ENCODE measurements at regions not wholly inside any gene's neighbourhood (a gene's known extent, or its start where the extent isn't known, plus 50 kb on each side); places are given as distances from the start of the nearest gene placed in this dataset.

DNA sequence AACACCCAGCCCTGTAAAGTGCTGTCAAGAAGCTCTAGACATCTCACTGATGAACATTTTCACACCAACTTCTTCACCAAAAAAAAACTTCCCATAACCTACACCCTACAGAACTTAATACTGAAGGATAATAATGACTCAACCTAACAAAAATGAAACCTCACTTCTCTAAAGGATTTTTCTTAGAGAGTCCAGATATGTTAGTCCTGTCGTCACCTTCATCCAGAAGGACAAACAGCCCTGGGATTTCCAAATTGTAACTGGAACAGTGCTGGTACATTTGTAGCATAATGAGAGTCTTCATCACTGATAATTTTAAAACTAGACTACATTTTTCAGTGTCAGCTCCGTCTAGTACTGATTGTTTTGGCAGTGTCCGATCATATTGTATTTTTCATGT, 528.6 kb upstream of the CELF2 start:
- DNase-seq (ENCODE audit: low read depth in 1 of 2, low spot score in 1 of 2) = no peak
- Histone ChIP-seq H3K27me3 (ENCODE audit: insufficient read depth, poor library complexity, severe bottlenecking) (no peaks in the 10 kb centered on the region), H3K4me3 (replicated peaks; ENCODE audit: insufficient read depth, low read length) (no peak overlapping the region), H3K27ac (replicated peaks) (no peak overlapping the region)
- TF ChIP-seq CTCF (IDR thresholded peaks at IDR 0.05; ENCODE audit: insufficient read depth, low read length) (no peak), SPI1 (IDR thresholded peaks at IDR 0.05; ENCODE audit: borderline replicate concordance, low read depth) (no peak), GABPA (IDR thresholded peaks at IDR 0.05; ENCODE audit: low read depth) (no peak), POLR2AphosphoS5 (IDR thresholded peaks at IDR 0.05; ENCODE audit: low read depth) (no peak)
- TF ChIP-seq, protein P1, sequence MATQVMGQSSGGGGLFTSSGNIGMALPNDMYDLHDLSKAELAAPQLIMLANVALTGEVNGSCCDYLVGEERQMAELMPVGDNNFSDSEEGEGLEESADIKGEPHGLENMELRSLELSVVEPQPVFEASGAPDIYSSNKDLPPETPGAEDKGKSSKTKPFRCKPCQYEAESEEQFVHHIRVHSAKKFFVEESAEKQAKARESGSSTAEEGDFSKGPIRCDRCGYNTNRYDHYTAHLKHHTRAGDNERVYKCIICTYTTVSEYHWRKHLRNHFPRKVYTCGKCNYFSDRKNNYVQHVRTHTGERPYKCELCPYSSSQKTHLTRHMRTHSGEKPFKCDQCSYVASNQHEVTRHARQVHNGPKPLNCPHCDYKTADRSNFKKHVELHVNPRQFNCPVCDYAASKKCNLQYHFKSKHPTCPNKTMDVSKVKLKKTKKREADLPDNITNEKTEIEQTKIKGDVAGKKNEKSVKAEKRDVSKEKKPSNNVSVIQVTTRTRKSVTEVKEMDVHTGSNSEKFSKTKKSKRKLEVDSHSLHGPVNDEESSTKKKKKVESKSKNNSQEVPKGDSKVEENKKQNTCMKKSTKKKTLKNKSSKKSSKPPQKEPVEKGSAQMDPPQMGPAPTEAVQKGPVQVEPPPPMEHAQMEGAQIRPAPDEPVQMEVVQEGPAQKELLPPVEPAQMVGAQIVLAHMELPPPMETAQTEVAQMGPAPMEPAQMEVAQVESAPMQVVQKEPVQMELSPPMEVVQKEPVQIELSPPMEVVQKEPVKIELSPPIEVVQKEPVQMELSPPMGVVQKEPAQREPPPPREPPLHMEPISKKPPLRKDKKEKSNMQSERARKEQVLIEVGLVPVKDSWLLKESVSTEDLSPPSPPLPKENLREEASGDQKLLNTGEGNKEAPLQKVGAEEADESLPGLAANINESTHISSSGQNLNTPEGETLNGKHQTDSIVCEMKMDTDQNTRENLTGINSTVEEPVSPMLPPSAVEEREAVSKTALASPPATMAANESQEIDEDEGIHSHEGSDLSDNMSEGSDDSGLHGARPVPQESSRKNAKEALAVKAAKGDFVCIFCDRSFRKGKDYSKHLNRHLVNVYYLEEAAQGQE (IDR thresholded peaks at IDR 0.05; ENCODE audit: insufficient replicate concordance, low read depth) = no peak

- Histone ChIP-seq H3K4me3 (replicated peaks; ENCODE audit: insufficient read depth, low read length) (no peak overlapping the region), H3K27me3 (ENCODE audit: insufficient read depth, poor library complexity, severe bottlenecking) (no peaks in the 10 kb centered on the region), H3K27ac (replicated peaks) (no peak overlapping the region)
- DNase-seq (ENCODE audit: low read depth in 1 of 2, low spot score in 1 of 2) = no peak
- no peak for TF ChIP-seq CTCF (IDR thresholded peaks at IDR 0.05; ENCODE audit: insufficient read depth, low read length)
- TF ChIP-seq GABPA (IDR thresholded peaks at IDR 0.05; ENCODE audit: low read depth) = no peak
- TF ChIP-seq POLR2AphosphoS5 (IDR thresholded peaks at IDR 0.05; ENCODE audit: low read depth) = no peak
- TF ChIP-seq SPI1 (IDR thresholded peaks at IDR 0.05; ENCODE audit: borderline replicate concordance, low read depth) = no peak
- TF ChIP-seq, protein P1 (IDR thresholded peaks at IDR 0.05; ENCODE audit: insufficient replicate concordance, low read depth) = no peak
These were observed 527.7 kb upstream of the CELF2 start for GRCh38 chr10:10489805-10490571.

DNA sequence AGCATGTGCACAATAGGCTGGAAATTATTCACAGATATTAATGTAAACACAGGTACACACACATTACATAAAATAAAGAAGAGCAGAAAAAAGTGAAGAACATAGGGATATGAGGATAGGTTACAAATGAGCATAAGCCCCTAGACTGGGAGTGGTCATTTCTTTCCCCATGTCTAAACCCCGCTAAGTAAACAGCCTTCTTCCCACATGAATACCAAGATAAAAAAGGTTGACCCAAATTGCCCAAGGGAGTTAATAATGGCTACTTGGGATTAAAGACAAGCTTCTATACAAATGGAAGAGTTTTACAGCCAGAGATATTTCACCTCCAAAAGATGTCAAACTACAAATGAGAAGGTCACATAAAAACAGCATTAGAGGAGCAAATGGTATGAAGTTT, 527.1 kb upstream of the CELF2 start:
- TF ChIP-seq, protein P1 (IDR thresholded peaks at IDR 0.05; ENCODE audit: insufficient replicate concordance, low read depth) = no peak
- TF ChIP-seq CTCF (IDR thresholded peaks at IDR 0.05; ENCODE audit: insufficient read depth, low read length) = no peak
- TF ChIP-seq POLR2AphosphoS5 (IDR thresholded peaks at IDR 0.05; ENCODE audit: low read depth) = no peak
- TF ChIP-seq SPI1 (IDR thresholded peaks at IDR 0.05; ENCODE audit: borderline replicate concordance, low read depth) = no peak
- TF ChIP-seq GABPA (IDR thresholded peaks at IDR 0.05; ENCODE audit: low read depth) = no peak
- no peak overlapping the region for H3K27ac ChIP-seq (replicated peaks)
- no peak overlapping the region for H3K4me3 ChIP-seq (replicated peaks; ENCODE audit: insufficient read depth, low read length)
- no peak for DNase-seq (ENCODE audit: low read depth in 1 of 2, low spot score in 1 of 2)
- H3K27me3 ChIP-seq (ENCODE audit: insufficient read depth, poor library complexity, severe bottlenecking) = no peaks in the 10 kb centered on the region

Measured in HL-60 (cell line).